ENCODE measurements at regions not wholly inside any gene's neighbourhood (a gene's known extent, or its start where the extent isn't known, plus 50 kb on each side); places are given as distances from the start of the nearest gene placed in this dataset.

DNA sequence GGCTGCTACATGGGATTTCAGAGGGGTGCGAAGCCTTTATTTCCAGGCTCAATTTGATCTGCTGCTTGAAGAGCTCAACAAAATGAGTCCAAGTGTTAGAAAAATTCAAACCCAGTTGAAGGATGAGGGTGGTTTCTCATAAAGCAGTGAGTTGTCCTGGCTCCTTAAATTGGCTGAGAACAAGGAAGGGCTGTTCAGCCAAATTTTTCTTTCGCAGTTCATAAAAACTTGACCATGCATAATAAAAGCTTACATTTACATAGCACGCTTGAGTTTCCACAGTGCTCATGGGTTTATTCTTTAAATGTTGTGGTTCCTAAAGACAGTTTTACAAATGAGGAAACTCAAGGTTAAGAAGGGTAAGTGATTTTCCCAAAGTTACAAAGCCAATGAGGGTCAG lies 174.4 kb upstream of the FOXA2 start:
- TF ChIP-seq, protein P1, sequence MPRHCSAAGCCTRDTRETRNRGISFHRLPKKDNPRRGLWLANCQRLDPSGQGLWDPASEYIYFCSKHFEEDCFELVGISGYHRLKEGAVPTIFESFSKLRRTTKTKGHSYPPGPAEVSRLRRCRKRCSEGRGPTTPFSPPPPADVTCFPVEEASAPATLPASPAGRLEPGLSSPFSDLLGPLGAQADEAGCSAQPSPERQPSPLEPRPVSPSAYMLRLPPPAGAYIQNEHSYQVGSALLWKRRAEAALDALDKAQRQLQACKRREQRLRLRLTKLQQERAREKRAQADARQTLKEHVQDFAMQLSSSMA (CRISPR knock-in tag; IDR thresholded peaks at IDR 0.05), result no peak
- TF ChIP-seq TARDBP (CRISPR knock-in tag; IDR thresholded peaks at IDR 0.05), result no peak
- no peak for TF ChIP-seq JUNB (CRISPR knock-in tag; IDR thresholded peaks at IDR 0.05; ENCODE audit: borderline replicate concordance)
- TF ChIP-seq, protein P2, sequence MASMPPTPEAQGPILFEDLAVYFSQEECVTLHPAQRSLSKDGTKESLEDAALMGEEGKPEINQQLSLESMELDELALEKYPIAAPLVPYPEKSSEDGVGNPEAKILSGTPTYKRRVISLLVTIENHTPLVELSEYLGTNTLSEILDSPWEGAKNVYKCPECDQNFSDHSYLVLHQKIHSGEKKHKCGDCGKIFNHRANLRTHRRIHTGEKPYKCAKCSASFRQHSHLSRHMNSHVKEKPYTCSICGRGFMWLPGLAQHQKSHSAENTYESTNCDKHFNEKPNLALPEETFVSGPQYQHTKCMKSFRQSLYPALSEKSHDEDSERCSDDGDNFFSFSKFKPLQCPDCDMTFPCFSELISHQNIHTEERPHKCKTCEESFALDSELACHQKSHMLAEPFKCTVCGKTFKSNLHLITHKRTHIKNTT (CRISPR knock-in tag; IDR thresholded peaks at IDR 0.05), result no peak
- TF ChIP-seq, protein P3, sequence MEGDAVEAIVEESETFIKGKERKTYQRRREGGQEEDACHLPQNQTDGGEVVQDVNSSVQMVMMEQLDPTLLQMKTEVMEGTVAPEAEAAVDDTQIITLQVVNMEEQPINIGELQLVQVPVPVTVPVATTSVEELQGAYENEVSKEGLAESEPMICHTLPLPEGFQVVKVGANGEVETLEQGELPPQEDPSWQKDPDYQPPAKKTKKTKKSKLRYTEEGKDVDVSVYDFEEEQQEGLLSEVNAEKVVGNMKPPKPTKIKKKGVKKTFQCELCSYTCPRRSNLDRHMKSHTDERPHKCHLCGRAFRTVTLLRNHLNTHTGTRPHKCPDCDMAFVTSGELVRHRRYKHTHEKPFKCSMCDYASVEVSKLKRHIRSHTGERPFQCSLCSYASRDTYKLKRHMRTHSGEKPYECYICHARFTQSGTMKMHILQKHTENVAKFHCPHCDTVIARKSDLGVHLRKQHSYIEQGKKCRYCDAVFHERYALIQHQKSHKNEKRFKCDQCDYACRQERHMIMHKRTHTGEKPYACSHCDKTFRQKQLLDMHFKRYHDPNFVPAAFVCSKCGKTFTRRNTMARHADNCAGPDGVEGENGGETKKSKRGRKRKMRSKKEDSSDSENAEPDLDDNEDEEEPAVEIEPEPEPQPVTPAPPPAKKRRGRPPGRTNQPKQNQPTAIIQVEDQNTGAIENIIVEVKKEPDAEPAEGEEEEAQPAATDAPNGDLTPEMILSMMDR (CRISPR knock-in tag; IDR thresholded peaks at IDR 0.05), result no peak
- no peak for TF ChIP-seq ZNF468 (CRISPR knock-in tag; IDR thresholded peaks at IDR 0.05)
- no peak for TF ChIP-seq ZNF629 (CRISPR knock-in tag; conservative IDR thresholded peaks at IDR 0.05)
- TF ChIP-seq CHD2 (IDR thresholded peaks at IDR 0.05; ENCODE audit: low read depth, low read length), result no peak
- TF ChIP-seq ZNF124 (CRISPR knock-in tag; IDR thresholded peaks at IDR 0.05), result no peak
- TF ChIP-seq NFYB (CRISPR knock-in tag; IDR thresholded peaks at IDR 0.05), result no peak
- no peak for TF ChIP-seq HCFC1 (IDR thresholded peaks at IDR 0.05; ENCODE audit: low read depth, low read length)
- TF ChIP-seq, protein P4, sequence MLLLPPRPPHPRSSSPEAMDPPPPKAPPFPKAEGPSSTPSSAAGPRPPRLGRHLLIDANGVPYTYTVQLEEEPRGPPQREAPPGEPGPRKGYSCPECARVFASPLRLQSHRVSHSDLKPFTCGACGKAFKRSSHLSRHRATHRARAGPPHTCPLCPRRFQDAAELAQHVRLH (CRISPR knock-in tag; IDR thresholded peaks at IDR 0.05; ENCODE audit: borderline replicate concordance, low read depth), result no peak
- no peak for TF ChIP-seq HIVEP1 (CRISPR knock-in tag; IDR thresholded peaks at IDR 0.05)

Data from HepG2 (cell line).